WTC11 (cell line): ENCODE measurements at regions not wholly inside any gene's neighbourhood (a gene's known extent, or its start where the extent isn't known, plus 50 kb on each side); places are given as distances from the start of the nearest gene placed in this dataset.

Source experiments
- ATAC-seq: fragments of 200-7000 bp; cut with Tn5 transposase; 2 replicates; pipeline ENCODE4 v1.10.0; 2021; ENCODE audit warnings: mild to moderate bottlenecking, moderate library complexity
- CTCF ChIA-PET: fragments of 300-600 bp; sonication (Branson Sonifier 250); formaldehyde crosslinking; loops from one replicate; lab custom pipeline; 2021; ENCODE audit warnings: antibody characterized with exemption; lab: Charles Lee
- POLR2A ChIA-PET: fragments of 350-600 bp; sonication (Branson Sonifier 250); formaldehyde crosslinking; loops from one replicate; lab custom pipeline; 2021; ENCODE audit warnings: antibody characterized with exemption; lab: Charles Lee
- DNase-seq: peaks from one replicate; pipeline ENCODE4 v3.0.0; 2021; ENCODE audit warnings: low spot score
- H3K27ac Mint-ChIP-seq: 2 replicates; pipeline ENCODE4 v1.8.0; 2021; ENCODE audit warnings: mixed read lengths
- H3K27me3 Mint-ChIP-seq: 2 replicates; pipeline ENCODE4 v1.8.0; 2021; ENCODE audit warnings: low read depth, mild to moderate bottlenecking, moderate library complexity, mixed read lengths
- H3K36me3 Mint-ChIP-seq: 2 replicates; pipeline ENCODE4 v1.8.0; 2021; ENCODE audit warnings: mixed read lengths
- H3K4me1 Mint-ChIP-seq: 2 replicates; pipeline ENCODE4 v1.8.0; 2022; ENCODE audit warnings: mixed read lengths
- H3K4me3 Mint-ChIP-seq: 2 replicates; pipeline ENCODE4 v1.8.0; 2021; ENCODE audit warnings: mild to moderate bottlenecking, moderate library complexity, mixed read lengths
- H3K9me3 Mint-ChIP-seq: 2 replicates; pipeline ENCODE4 v1.8.0; 2021; ENCODE audit warnings: mixed read lengths
- CBFB ChIP-seq: sonication (generic); formaldehyde crosslinking; IDR thresholded peaks from 2 replicates; pipeline ENCODE4 v1.8.1; 2022; ENCODE audit warnings: mild to moderate bottlenecking, low read depth, missing genetic modification reagents
- CREB1 ChIP-seq: sonication (generic); formaldehyde crosslinking; IDR thresholded peaks from 2 replicates; pipeline ENCODE4 v1.8.0; 2023; ENCODE audit warnings: mild to moderate bottlenecking, missing genetic modification reagents
- ESRRA ChIP-seq: sonication (generic); formaldehyde crosslinking; IDR thresholded peaks from 2 replicates; pipeline ENCODE4 v1.8.1; 2022; ENCODE audit warnings: mild to moderate bottlenecking, missing genetic modification reagents, borderline replicate concordance
- ETV6 ChIP-seq: sonication (generic); formaldehyde crosslinking; IDR thresholded peaks from 2 replicates; pipeline ENCODE4 v1.8.1; 2022; ENCODE audit warnings: mild to moderate bottlenecking, missing genetic modification reagents
- GTF2I ChIP-seq: fragments of 250-450 bp; sonication (Bioruptor Pico); conservative IDR thresholded peaks from 2 replicates; pipeline ENCODE4 v1.4.0; 2021; ENCODE audit warnings: mild to moderate bottlenecking
- NR2C2 ChIP-seq: sonication (generic); formaldehyde crosslinking; IDR thresholded peaks from 2 replicates; pipeline ENCODE4 v1.8.0; 2022; ENCODE audit warnings: mild to moderate bottlenecking, missing genetic modification reagents
- RELA ChIP-seq: sonication (generic); formaldehyde crosslinking; IDR thresholded peaks from 2 replicates; pipeline ENCODE4 v1.8.1; 2022; ENCODE audit warnings: missing genetic modification reagents, mild to moderate bottlenecking, borderline replicate concordance
- SMAD3 ChIP-seq: sonication (generic); formaldehyde crosslinking; IDR thresholded peaks from 2 replicates; pipeline ENCODE4 v1.8.0; 2022; ENCODE audit warnings: missing genetic modification reagents, mild to moderate bottlenecking, borderline replicate concordance
- SP1 ChIP-seq: sonication (generic); formaldehyde crosslinking; conservative IDR thresholded peaks from 2 replicates; pipeline ENCODE4 v1.8.1; 2022; ENCODE audit warnings: missing genetic modification reagents
- ZNF263 ChIP-seq: sonication (generic); formaldehyde crosslinking; IDR thresholded peaks from 2 replicates; pipeline ENCODE4 v1.8.1; 2022; ENCODE audit warnings: low read depth, mild to moderate bottlenecking, moderate library complexity, missing genetic modification reagents
- ZNF317 ChIP-seq: sonication (generic); formaldehyde crosslinking; IDR thresholded peaks from 2 replicates; pipeline ENCODE4 v1.8.1; 2023; ENCODE audit warnings: low read depth, mild to moderate bottlenecking, moderate library complexity, missing genetic modification reagents, borderline replicate concordance
- TF ChIP-seq, protein P1 (sequence below): fragments of 250-450 bp; sonication (Bioruptor Pico); IDR thresholded peaks from 2 replicates; pipeline ENCODE4 v1.9.0; 2021; ENCODE audit warnings: mild to moderate bottlenecking
- TF ChIP-seq, protein P2 (sequence below): fragments of 250-450 bp; sonication (Bioruptor Pico); conservative IDR thresholded peaks from 2 replicates; pipeline ENCODE4 v1.9.0; 2021; ENCODE audit warnings: mild to moderate bottlenecking
- TF ChIP-seq, protein P3 (sequence below): sonication (generic); formaldehyde crosslinking; IDR thresholded peaks from 2 replicates; pipeline ENCODE4 v1.8.0; 2022; ENCODE audit warnings: mild to moderate bottlenecking, missing genetic modification reagents
- TF ChIP-seq, protein P4 (sequence below): sonication (generic); formaldehyde crosslinking; conservative IDR thresholded peaks from 2 replicates; pipeline ENCODE4 v1.8.1; 2022; ENCODE audit warnings: mild to moderate bottlenecking, missing genetic modification reagents
- TF ChIP-seq, protein P5 (sequence below): sonication (generic); formaldehyde crosslinking; IDR thresholded peaks from 2 replicates; pipeline ENCODE4 v1.8.0; 2023; ENCODE audit warnings: mild to moderate bottlenecking, missing genetic modification reagents
- TF ChIP-seq, protein P6 (sequence below): sonication (generic); formaldehyde crosslinking; IDR thresholded peaks from 2 replicates; pipeline ENCODE4 v1.8.0; 2022; ENCODE audit warnings: mild to moderate bottlenecking, missing genetic modification reagents
- TF ChIP-seq, protein P7 (sequence below): sonication (generic); formaldehyde crosslinking; IDR thresholded peaks from 2 replicates; pipeline ENCODE4 v1.8.1; 2022; ENCODE audit warnings: missing genetic modification reagents, borderline replicate concordance
- TF ChIP-seq, protein P8 (sequence below): fragments of 250-450 bp; sonication (Bioruptor Pico); IDR thresholded peaks from 2 replicates; pipeline ENCODE4 v1.9.0; 2021; ENCODE audit warnings: moderate library complexity, mild to moderate bottlenecking, inconsistent platforms, borderline replicate concordance
- TF ChIP-seq, protein P9 (sequence below): sonication (generic); formaldehyde crosslinking; IDR thresholded peaks from 2 replicates; pipeline ENCODE4 v1.8.0; 2022; ENCODE audit warnings: missing genetic modification reagents

DNA sequence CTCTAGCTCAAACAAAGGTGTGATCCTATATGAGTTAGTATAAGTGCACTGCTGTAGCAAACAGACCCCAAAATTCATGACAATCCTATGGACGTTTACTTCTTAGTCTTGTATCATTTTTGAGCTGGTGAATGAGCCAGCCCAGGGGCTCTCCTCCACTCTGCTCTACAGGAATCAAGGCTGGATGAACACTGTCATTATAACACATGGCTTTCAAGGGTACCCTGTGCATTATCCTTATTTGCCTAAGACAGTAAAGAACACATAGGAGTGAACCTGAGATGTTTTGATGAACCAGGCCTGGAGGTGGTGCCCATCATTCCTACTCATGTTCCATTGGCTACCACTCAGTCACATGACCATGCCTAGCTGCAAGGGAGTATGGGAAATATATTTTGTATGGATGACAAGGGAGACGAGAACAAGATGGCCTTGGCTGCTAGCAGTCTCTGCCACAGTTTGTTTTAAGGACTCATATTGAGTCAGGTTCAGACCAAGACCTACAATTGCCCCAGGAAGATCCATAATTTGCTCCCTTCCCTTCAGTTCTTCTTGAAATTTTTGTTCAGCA lies 107.4 kb upstream of the HES1 start:
- no peak overlapping the region for H3K4me3 Mint-ChIP-seq
- no peak overlapping the region for H3K27ac Mint-ChIP-seq
- DNase-seq = no peak
- H3K9me3 Mint-ChIP-seq = peaks cover 7% of the 10 kb centered on the region
- POLR2A ChIA-PET = interaction anchor here (0.7 kb wide), 1 partner anchor 18 kb away, joined by 3 read pairs; no protein-coding TSS in a partner anchor
- H3K4me1 Mint-ChIP-seq = peaks cover 23% of the 10 kb centered on the region
- no peak for ATAC-seq
- 0 out of 2 replicates have a peak, but pooled peaks cover 9% of the 10 kb centered on the region for H3K27me3 Mint-ChIP-seq
- no peaks in the 10 kb centered on the region for H3K36me3 Mint-ChIP-seq
- CTCF ChIA-PET = no interaction called here
- no peak for TF ChIP-seq ZNF263
- TF ChIP-seq ETV6 = no peak
- TF ChIP-seq, protein P1, sequence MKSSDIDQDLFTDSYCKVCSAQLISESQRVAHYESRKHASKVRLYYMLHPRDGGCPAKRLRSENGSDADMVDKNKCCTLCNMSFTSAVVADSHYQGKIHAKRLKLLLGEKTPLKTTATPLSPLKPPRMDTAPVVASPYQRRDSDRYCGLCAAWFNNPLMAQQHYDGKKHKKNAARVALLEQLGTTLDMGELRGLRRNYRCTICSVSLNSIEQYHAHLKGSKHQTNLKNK (CRISPR knock-in tag) = no peak
- TF ChIP-seq, protein P2, sequence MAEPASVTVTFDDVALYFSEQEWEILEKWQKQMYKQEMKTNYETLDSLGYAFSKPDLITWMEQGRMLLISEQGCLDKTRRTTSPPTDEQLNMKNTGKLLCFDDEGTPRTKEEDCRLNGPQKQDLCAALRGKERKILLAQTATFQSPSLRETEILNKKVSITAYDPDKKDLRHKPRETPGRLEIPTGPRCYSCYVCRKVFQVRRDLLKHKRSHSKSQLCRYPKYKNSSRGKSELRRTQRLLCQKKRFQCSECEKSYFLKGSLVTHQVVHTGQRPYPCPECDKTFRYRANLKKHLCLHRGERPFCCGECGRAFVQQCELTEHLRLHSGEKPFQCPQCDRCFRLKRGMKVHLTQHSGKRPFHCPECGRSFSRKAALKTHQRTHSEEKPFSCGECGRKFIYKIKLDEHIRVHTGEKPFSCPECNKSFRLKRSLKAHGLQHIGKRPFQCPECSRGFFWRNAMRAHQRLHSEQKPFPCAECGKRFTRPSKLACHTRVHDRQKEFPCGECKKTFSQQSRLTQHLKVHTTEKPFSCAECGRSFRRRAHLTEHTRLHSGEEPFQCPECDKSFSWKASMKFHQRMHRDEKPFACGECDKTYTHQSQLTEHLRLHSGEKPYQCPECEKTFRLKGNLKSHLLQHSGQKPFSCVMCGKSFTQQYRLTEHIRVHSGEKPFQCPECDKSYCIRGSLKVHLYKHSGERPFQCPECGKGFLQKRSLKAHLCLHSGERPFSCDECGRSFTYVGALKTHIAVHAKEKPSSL (CRISPR knock-in tag) = no peak
- TF ChIP-seq ESRRA = no peak
- TF ChIP-seq, protein P3, sequence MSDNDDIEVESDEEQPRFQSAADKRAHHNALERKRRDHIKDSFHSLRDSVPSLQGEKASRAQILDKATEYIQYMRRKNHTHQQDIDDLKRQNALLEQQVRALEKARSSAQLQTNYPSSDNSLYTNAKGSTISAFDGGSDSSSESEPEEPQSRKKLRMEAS (CRISPR knock-in tag) = no peak
- no peak for TF ChIP-seq ZNF317
- no peak for TF ChIP-seq GTF2I
- TF ChIP-seq, protein P4, sequence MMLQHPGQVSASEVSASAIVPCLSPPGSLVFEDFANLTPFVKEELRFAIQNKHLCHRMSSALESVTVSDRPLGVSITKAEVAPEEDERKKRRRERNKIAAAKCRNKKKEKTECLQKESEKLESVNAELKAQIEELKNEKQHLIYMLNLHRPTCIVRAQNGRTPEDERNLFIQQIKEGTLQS (CRISPR knock-in tag) = no peak
- TF ChIP-seq, protein P5, sequence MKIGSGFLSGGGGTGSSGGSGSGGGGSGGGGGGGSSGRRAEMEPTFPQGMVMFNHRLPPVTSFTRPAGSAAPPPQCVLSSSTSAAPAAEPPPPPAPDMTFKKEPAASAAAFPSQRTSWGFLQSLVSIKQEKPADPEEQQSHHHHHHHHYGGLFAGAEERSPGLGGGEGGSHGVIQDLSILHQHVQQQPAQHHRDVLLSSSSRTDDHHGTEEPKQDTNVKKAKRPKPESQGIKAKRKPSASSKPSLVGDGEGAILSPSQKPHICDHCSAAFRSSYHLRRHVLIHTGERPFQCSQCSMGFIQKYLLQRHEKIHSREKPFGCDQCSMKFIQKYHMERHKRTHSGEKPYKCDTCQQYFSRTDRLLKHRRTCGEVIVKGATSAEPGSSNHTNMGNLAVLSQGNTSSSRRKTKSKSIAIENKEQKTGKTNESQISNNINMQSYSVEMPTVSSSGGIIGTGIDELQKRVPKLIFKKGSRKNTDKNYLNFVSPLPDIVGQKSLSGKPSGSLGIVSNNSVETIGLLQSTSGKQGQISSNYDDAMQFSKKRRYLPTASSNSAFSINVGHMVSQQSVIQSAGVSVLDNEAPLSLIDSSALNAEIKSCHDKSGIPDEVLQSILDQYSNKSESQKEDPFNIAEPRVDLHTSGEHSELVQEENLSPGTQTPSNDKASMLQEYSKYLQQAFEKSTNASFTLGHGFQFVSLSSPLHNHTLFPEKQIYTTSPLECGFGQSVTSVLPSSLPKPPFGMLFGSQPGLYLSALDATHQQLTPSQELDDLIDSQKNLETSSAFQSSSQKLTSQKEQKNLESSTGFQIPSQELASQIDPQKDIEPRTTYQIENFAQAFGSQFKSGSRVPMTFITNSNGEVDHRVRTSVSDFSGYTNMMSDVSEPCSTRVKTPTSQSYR = no peak
- TF ChIP-seq, protein P6, sequence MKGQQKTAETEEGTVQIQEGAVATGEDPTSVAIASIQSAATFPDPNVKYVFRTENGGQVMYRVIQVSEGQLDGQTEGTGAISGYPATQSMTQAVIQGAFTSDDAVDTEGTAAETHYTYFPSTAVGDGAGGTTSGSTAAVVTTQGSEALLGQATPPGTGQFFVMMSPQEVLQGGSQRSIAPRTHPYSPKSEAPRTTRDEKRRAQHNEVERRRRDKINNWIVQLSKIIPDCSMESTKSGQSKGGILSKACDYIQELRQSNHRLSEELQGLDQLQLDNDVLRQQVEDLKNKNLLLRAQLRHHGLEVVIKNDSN = no peak

DNA sequence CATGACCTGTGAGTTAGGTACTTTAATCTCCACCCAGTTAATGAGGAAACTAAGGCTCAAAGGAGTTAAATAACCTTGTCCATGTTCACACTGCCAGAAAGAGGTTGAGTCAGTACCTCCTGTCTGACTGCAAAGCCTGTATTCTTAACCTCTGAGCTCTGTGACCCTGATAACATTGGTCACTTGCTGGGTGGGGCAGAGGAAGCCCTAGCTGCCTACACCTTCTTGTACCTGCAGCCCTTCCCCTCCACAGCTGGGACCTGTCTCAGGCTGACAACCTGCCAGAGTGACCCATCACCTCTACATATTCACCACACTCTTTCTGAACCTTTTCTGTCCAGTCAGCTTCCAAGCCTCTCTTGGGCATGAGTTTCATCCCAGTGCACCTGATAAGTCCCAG lies 106.1 kb upstream of the HES1 start:
- Mint-ChIP-seq H3K4me1 (peaks cover 32% of the 10 kb centered on the region), H3K36me3 (no peaks in the 10 kb centered on the region), H3K27me3 (peaks cover 11% of the 10 kb centered on the region; the same call in 1 of the 2 replicates), H3K4me3 (no peak overlapping the region), H3K9me3 (peaks cover 7% of the 10 kb centered on the region), H3K27ac (no peak overlapping the region)
- ChIA-PET POLR2A (no interaction called here), CTCF (interaction anchor here (1.4 kb wide), 1 partner anchor 14 kb away, joined by 3 read pairs; no protein-coding TSS in a partner anchor)
- DNase-seq (no peak), ATAC-seq (no peak)
- no peak for TF ChIP-seq SP1
- TF ChIP-seq, protein P7, sequence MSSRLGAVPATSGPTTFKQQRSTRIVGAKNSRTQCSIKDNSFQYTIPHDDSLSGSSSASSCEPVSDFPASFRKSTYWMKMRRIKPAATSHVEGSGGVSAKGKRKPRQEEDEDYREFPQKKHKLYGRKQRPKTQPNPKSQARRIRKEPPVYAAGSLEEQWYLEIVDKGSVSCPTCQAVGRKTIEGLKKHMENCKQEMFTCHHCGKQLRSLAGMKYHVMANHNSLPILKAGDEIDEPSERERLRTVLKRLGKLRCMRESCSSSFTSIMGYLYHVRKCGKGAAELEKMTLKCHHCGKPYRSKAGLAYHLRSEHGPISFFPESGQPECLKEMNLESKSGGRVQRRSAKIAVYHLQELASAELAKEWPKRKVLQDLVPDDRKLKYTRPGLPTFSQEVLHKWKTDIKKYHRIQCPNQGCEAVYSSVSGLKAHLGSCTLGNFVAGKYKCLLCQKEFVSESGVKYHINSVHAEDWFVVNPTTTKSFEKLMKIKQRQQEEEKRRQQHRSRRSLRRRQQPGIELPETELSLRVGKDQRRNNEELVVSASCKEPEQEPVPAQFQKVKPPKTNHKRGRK (CRISPR knock-in tag) = no peak
- TF ChIP-seq CREB1 (CRISPR knock-in tag) = no peak
- TF ChIP-seq SMAD3 = no peak
- TF ChIP-seq CBFB (CRISPR knock-in tag) = no peak
- TF ChIP-seq RELA (CRISPR knock-in tag) = no peak
- TF ChIP-seq, protein P8, sequence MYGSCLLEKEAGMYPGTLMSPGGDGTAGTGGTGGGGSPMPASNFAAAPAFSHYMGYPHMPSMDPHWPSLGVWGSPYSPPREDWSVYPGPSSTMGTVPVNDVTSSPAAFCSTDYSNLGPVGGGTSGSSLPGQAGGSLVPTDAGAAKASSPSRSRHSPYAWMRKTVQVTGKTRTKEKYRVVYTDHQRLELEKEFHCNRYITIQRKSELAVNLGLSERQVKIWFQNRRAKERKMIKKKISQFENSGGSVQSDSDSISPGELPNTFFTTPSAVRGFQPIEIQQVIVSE (CRISPR knock-in tag) = no peak
- TF ChIP-seq, protein P9, sequence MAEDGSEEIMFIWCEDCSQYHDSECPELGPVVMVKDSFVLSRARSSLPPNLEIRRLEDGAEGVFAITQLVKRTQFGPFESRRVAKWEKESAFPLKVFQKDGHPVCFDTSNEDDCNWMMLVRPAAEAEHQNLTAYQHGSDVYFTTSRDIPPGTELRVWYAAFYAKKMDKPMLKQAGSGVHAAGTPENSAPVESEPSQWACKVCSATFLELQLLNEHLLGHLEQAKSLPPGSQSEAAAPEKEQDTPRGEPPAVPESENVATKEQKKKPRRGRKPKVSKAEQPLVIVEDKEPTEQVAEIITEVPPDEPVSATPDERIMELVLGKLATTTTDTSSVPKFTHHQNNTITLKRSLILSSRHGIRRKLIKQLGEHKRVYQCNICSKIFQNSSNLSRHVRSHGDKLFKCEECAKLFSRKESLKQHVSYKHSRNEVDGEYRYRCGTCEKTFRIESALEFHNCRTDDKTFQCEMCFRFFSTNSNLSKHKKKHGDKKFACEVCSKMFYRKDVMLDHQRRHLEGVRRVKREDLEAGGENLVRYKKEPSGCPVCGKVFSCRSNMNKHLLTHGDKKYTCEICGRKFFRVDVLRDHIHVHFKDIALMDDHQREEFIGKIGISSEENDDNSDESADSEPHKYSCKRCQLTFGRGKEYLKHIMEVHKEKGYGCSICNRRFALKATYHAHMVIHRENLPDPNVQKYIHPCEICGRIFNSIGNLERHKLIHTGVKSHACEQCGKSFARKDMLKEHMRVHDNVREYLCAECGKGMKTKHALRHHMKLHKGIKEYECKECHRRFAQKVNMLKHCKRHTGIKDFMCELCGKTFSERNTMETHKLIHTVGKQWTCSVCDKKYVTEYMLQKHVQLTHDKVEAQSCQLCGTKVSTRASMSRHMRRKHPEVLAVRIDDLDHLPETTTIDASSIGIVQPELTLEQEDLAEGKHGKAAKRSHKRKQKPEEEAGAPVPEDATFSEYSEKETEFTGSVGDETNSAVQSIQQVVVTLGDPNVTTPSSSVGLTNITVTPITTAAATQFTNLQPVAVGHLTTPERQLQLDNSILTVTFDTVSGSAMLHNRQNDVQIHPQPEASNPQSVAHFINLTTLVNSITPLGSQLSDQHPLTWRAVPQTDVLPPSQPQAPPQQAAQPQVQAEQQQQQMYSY = no peak
- no peak for TF ChIP-seq NR2C2 (CRISPR knock-in tag)
